Activated CD4-positive, CD25-positive, alpha-beta regulatory T cell (primary cell): ENCODE measurements at regions not wholly inside any gene's neighbourhood (a gene's known extent, or its start where the extent isn't known, plus 50 kb on each side); places are given as distances from the start of the nearest gene placed in this dataset.

Experiments used
- DNase-seq, 4 experiments: peaks; one replicate each; lab custom pipeline; 2025; lab: John Stamatoyannopoulos, UW

DNA sequence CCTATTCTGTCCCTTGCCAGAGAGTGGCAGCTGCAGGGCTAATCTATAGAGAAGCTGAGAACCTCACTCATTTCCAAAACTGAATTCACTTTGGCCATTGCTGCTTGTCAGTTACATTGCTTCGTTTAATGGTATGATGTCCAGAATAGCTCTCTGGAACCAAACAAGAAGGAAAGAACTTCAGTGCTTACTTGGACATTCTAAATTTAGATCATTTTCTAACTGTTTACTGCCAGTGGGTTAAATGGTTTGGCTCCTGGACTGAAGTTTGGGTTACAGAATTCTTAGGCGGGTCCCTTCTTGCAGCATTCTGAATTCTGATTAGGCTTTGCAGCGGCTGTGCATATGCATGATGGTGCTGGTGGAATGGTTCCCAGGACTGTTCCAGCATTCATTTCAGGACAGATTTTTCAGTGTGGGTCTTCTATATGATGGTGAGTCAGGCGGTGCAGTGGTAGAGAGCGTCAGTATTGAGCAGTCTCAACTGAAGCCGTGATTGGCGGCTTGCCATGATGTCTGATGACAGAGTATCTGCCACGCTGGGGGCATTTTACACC is 148.7 kb downstream of the DYRK2 start:
- no peak for DNase-seq

- no peak for DNase-seq
These were observed 149.2 kb downstream of the DYRK2 start for GRCh38 chr12:67797753-67798152.

- DNase-seq, result no peak
These were observed 150.2 kb downstream of the DYRK2 start for GRCh38 chr12:67798768-67799167.

- DNase-seq, result no peak
These were observed 154.2 kb downstream of the DYRK2 start for GRCh38 chr12:67802731-67803130.

DNA sequence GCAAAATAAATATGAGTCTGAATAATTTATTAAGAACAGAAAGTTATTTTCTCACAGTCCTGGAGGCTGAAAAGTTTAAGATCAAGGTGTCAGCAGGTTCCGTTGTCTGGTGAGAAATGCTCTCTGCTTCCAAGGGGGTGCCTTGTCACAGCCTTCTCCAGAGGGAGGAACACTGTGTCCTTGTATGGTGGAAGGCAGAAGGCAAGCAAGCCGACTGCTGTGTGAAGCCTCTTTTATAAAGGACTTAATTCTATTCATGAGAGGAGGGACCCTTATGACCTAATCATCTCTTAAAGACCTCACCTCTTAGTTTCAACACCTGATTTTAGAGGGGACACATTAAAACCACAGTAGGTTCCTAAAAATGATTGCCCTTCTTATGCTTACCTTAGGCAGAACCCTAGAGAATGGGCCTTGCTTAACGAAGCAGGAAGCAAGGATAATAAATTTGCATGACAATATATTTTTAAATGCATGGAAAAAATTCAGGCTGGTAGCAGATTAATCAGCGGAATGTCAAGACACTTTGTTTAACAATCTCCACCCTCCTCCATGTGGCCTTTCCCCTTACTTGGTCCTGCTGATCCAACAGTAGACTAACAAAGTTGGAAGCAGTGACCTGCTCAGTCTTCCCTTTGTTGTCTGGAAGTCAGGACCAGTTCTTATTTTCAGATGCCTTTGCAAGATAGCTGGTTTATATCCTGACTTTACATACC is 154.9 kb downstream of the DYRK2 start:
- no peak for DNase-seq

DNA sequence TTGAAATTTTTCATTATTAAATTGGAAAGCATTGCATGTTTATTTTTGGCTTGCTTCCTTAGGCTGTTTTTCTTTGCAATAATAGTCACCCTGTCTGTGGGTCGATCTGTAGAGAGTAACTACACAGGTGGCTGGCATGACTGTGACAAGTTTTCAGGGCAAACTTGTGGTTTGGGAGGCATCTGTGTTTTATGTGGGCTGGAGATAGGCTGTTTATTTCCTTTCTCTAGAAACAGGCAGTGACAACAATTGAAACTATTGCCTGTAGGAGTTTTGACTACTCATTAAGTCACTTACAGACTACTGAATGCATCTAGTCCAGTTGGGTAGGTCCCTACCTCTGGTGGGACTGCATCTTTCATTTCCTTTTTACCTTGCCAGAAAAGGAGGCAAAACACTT is 155.6 kb downstream of the DYRK2 start:
- no peak for DNase-seq

- no peak for DNase-seq
These were observed 159.3 kb downstream of the DYRK2 start for GRCh38 chr12:67807814-67808213.

GRCh38 chr12:67810166-67810565 is 161.6 kb downstream of the DYRK2 start:
- DNase-seq, result no peak

GRCh38 chr12:67811437-67812361 is 163.2 kb downstream of the DYRK2 start:
- DNase-seq, result no peak

DNA sequence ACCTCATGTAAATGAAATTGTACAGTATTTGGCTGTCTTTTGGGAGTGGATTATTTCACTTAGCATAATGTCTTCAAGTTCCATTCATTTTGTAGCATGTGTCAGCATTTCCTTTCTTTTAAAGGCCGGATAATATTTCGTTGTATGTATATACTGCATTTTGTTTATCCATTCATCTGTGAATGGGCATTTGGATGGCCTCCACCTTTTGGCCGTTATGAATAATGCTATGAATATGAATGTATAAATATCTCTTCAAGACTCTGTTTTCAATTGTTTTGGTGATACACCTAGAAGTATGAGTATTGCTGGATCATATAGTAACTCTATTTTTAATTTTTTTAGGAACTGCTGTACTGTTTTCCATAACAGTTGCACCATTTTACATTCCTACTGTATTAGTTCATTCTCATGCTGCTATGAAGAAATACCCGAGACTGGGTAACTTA is 164.9 kb downstream of the DYRK2 start:
- no peak for DNase-seq

GRCh38 chr12:67816269-67816668 is 167.7 kb downstream of the DYRK2 start:
- no peak for DNase-seq

GRCh38 chr12:67818459-67818903 is 169.9 kb downstream of the DYRK2 start:
- DNase-seq, result no peak

GRCh38 chr12:67819902-67820301 is 169.3 kb upstream of the IFNG-AS1 start:
- no peak for DNase-seq

GRCh38 chr12:67820694-67821093 is 168.6 kb upstream of the IFNG-AS1 start:
- DNase-seq, result no peak

DNA sequence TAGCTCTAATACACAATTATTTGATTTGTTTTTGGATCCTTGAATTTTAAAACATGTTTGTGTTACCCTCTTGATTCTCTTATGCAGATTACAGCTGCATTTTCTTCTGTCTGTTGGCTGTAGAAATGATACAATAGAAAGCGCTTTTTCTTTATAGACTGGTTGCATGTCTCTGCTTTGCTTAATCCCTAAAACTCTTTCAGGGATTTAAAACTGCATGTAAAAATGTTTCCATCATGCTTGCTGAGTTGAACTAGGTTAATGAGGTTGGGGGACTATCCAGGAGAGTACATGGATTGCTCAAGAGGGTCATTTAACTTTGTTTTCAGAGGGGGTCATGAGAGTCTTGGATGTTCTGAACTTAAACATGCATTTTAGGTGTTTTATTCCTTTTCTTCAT is 166.4 kb upstream of the IFNG-AS1 start:
- no peak for DNase-seq

GRCh38 chr12:67826148-67826547 is 163.1 kb upstream of the IFNG-AS1 start:
- DNase-seq, result no peak

- no peak for DNase-seq
These were observed 162.1 kb upstream of the IFNG-AS1 start for GRCh38 chr12:67826946-67827720.

DNA sequence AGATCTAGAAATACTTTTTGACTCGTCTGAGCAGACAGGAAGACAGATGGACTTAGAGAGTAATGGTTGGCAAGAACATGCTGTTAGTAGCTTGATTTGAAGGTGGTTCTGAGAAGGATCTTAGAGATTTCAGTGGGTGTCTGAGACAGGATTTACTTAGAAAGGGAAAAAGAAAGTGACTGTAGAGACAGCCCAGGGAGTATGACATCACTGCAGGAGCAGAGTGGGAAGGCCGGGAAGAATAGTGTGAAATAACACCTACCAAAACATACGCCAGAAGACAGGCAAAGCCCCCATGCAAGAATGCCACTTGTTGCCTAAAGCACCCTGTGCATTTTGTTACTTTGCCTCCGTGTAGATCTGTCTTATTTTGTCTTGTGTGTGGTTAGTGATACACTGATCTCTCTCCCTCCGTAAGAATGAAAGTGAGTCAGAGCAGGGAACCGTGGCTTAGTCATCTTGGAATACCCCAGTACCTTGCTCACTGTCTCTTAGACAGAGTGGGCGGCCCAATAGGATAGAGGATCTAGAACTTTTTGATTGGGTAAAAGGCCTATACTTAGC is 161.3 kb upstream of the IFNG-AS1 start:
- peak in 1 of 4 experiments; percentile 16 for DNase-seq

DNA sequence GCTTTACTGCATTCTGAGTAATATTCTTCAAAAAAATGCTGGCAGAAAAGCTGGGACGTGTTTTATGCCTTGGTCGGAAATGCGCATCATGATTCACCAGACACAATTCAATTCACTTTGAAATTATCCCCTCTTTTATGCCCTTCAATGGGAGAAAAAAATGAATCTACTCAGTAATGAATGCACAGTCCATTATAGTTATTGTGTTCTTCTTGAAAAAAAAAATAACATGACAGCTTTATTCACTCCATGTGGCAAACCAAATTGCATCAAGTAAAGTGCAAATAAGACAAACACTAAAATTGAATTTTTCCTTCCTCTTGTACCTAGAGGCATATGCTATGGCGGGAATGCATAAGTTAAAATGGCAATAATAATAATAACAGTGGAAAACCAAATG is 159.4 kb upstream of the IFNG-AS1 start:
- DNase-seq, result no peak

DNA sequence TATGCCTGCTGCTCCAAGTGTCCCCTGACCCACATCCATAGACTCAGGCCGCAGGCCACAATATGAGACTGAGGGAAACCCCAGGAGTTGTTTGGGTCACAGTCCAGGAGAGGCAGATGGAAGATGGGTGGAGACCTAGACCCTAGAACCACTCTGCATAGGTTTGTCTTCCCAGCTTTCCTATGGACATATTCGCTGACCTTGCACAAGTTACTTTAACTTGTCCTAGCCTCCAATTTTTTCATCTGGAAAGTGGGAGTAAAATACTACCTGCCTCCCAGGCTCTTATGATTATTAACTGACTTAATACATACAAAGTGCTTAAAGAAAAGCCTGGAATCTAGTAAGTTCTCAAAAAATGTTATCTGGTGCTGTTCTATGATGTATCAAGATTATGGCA is 157.1 kb upstream of the IFNG-AS1 start:
- no peak for DNase-seq

GRCh38 chr12:67833602-67834001 is 155.6 kb upstream of the IFNG-AS1 start:
- no peak for DNase-seq

- no peak for DNase-seq
These were observed 151.4 kb upstream of the IFNG-AS1 start for GRCh38 chr12:67837876-67838275.
